ENCODE measurements at regions not wholly inside any gene's neighbourhood (a gene's known extent, or its start where the extent isn't known, plus 50 kb on each side); places are given as distances from the start of the nearest gene placed in this dataset.

DNA sequence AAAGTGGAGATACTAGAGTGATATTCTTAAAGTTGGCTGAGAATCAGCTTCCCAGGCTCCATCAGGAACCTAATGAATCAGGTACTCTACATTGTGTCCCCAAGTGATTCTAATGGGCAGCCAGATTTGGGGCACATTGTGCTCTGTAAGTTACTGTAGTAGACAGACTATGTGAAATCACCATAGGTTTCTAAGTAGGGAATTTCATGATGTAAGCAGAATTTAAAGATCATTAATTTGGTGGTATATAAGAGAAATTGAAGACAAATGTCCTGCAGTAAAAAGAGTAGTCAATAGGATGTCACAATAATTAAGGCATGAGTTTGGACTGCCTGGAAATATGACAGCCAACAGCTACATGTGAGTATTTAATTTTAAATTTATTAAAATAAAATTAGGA lies 602.4 kb upstream of the ACVR2A start:
- TF ChIP-seq, protein P1, sequence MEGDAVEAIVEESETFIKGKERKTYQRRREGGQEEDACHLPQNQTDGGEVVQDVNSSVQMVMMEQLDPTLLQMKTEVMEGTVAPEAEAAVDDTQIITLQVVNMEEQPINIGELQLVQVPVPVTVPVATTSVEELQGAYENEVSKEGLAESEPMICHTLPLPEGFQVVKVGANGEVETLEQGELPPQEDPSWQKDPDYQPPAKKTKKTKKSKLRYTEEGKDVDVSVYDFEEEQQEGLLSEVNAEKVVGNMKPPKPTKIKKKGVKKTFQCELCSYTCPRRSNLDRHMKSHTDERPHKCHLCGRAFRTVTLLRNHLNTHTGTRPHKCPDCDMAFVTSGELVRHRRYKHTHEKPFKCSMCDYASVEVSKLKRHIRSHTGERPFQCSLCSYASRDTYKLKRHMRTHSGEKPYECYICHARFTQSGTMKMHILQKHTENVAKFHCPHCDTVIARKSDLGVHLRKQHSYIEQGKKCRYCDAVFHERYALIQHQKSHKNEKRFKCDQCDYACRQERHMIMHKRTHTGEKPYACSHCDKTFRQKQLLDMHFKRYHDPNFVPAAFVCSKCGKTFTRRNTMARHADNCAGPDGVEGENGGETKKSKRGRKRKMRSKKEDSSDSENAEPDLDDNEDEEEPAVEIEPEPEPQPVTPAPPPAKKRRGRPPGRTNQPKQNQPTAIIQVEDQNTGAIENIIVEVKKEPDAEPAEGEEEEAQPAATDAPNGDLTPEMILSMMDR (IDR thresholded peaks at IDR 0.05; ENCODE audit: control insufficient read depth, insufficient read depth, low read depth, low read length, missing control alignments) = no peak
- no peak overlapping the region for H3K4me3 ChIP-seq (ENCODE audit: control insufficient read depth, low read depth, low read length)
- no peak for DNase-seq (ENCODE audit: low read depth)

- no peak for DNase-seq (ENCODE audit: low read depth)
- no peak overlapping the region for H3K4me3 ChIP-seq (ENCODE audit: control insufficient read depth, low read depth, low read length)
- TF ChIP-seq, protein P1 (IDR thresholded peaks at IDR 0.05; ENCODE audit: control insufficient read depth, insufficient read depth, low read depth, low read length, missing control alignments) = no peak
Observed at GRCh38 chr2:147236601-147237000, 608.2 kb upstream of the ACVR2A start.

DNA sequence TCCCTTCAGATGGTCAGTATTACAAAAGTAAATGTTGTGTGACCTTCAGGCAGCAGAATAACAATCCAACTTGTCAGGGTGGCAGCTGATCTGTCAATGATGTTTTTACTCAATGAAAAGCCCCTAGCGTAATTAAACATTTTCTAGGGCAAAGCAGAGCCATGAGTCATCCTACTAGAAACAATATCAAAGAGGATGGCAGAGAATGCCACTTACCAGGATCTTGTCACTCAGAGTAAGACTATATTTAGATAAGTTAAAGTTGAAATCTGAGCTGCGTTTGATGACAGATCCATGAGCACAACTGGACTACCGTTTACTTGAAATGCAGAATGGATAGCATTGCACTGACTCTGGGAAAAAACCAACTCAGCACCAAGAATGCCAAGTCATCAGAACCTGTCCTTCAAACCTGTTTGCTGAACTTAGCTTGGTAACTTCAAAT lies 612.6 kb upstream of the ACVR2A start:
- DNase-seq (ENCODE audit: low read depth) = no peak
- no peak overlapping the region for H3K4me3 ChIP-seq (ENCODE audit: control insufficient read depth, low read depth, low read length)
- TF ChIP-seq, protein P1 (IDR thresholded peaks at IDR 0.05; ENCODE audit: control insufficient read depth, insufficient read depth, low read depth, low read length, missing control alignments) = no peak

DNA sequence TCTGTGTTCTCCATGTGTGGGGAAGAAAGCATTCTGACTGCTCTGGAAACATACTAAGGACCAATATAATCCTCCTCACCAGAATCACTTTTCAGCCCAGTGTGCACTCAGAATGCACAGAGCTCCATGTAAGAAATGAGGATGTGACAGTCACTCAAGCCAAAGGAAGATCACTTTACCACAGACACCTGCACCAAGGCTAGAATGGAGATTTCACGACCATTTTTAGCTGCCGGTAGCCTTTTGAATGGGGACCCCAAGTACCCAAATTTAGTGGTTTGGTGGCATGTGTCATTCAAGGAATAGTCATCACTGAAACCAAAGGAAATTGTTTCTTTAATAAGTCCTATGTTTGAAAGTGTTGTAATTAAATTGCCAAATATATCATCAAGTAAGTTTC lies 613.2 kb upstream of the ACVR2A start:
- no peak overlapping the region for H3K4me3 ChIP-seq (ENCODE audit: control insufficient read depth, low read depth, low read length)
- TF ChIP-seq, protein P1 (IDR thresholded peaks at IDR 0.05; ENCODE audit: control insufficient read depth, insufficient read depth, low read depth, low read length, missing control alignments) = no peak
- DNase-seq (ENCODE audit: low read depth) = no peak

GRCh38 chr2:147231081-147231480 lies 613.7 kb upstream of the ACVR2A start:
- no peak for DNase-seq (ENCODE audit: low read depth)
- no peak overlapping the region for H3K4me3 ChIP-seq (ENCODE audit: control insufficient read depth, low read depth, low read length)
- TF ChIP-seq, protein P1 (IDR thresholded peaks at IDR 0.05; ENCODE audit: control insufficient read depth, insufficient read depth, low read depth, low read length, missing control alignments) = no peak

DNA sequence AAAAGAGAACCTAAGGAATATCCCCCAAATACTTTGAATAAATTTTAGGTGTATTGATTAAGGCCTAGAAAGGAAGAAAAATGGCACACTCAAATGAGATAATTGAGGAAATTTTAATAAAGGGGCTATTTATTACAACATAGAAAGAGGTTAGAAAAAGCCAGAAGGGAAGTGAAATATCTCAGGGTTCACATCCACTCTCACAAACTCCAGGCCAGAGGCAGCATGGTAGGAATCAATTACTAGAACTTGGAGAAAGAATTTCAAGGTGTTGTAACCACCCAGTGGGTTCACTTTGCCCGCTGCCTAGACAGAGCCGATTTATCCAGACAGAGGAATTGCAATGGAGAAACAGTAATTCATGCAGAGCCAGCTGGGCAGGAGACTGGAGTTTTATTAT lies 617.5 kb upstream of the ACVR2A start:
- no peak overlapping the region for H3K4me3 ChIP-seq (ENCODE audit: control insufficient read depth, low read depth, low read length)
- TF ChIP-seq, protein P1 (IDR thresholded peaks at IDR 0.05; ENCODE audit: control insufficient read depth, insufficient read depth, low read depth, low read length, missing control alignments) = no peak
- DNase-seq (ENCODE audit: low read depth) = no peak

GRCh38 chr2:147224070-147224469 lies 620.8 kb upstream of the ACVR2A start:
- no peak for DNase-seq (ENCODE audit: low read depth)
- TF ChIP-seq, protein P1 (IDR thresholded peaks at IDR 0.05; ENCODE audit: control insufficient read depth, insufficient read depth, low read depth, low read length, missing control alignments) = no peak
- H3K4me3 ChIP-seq (ENCODE audit: control insufficient read depth, low read depth, low read length) = no peak overlapping the region
